SK-N-DZ (cell line): ENCODE measurements at regions not wholly inside any gene's neighbourhood (a gene's known extent, or its start where the extent isn't known, plus 50 kb on each side); places are given as distances from the start of the nearest gene placed in this dataset.

Experiments used
- DNase-seq: peaks from one replicate; pipeline ENCODE4 v3.0.0-alpha.2; 2015; ENCODE audit warnings: low spot score

- DNase-seq, result no peak
These were observed 440.9 kb downstream of the LRIG3 start for GRCh38 chr12:58479401-58479800.

- DNase-seq, result no peak
These were observed 438.5 kb downstream of the LRIG3 start for GRCh38 chr12:58481811-58482210.

GRCh38 chr12:58487255-58487654 is 433.0 kb downstream of the LRIG3 start:
- no peak for DNase-seq

- DNase-seq, result no peak
These were observed 432.6 kb downstream of the LRIG3 start for GRCh38 chr12:58487678-58488161.

GRCh38 chr12:58489394-58489793 is 430.9 kb downstream of the LRIG3 start:
- no peak for DNase-seq

GRCh38 chr12:58491306-58491705 is 429.0 kb downstream of the LRIG3 start:
- no peak for DNase-seq

GRCh38 chr12:58496411-58497190 is 423.7 kb downstream of the LRIG3 start:
- DNase-seq, result no peak

GRCh38 chr12:58500399-58500798 is 419.9 kb downstream of the LRIG3 start:
- DNase-seq, result no peak

GRCh38 chr12:58502226-58502625 is 418.1 kb downstream of the LRIG3 start:
- DNase-seq, result no peak

GRCh38 chr12:58502841-58503240 is 417.5 kb downstream of the LRIG3 start:
- no peak for DNase-seq

GRCh38 chr12:58503731-58504130 is 416.6 kb downstream of the LRIG3 start:
- no peak for DNase-seq

GRCh38 chr12:58504143-58504938 is 416.0 kb downstream of the LRIG3 start:
- no peak for DNase-seq

- DNase-seq, result no peak
These were observed 411.0 kb downstream of the LRIG3 start for GRCh38 chr12:58509116-58509885.

GRCh38 chr12:58513301-58513834 is 406.9 kb downstream of the LRIG3 start:
- DNase-seq, result no peak

- no peak for DNase-seq
These were observed 406.5 kb downstream of the LRIG3 start for GRCh38 chr12:58513852-58514251.

GRCh38 chr12:58519839-58520238 is 400.5 kb downstream of the LRIG3 start:
- no peak for DNase-seq

- no peak for DNase-seq
These were observed 399.2 kb downstream of the LRIG3 start for GRCh38 chr12:58521152-58521551.

GRCh38 chr12:58521796-58522195 is 398.5 kb downstream of the LRIG3 start:
- DNase-seq, result no peak

- DNase-seq, result no peak
These were observed 396.9 kb downstream of the LRIG3 start for GRCh38 chr12:58523360-58523759.

- no peak for DNase-seq
These were observed 392.0 kb downstream of the LRIG3 start for GRCh38 chr12:58528271-58528670.

- DNase-seq, result no peak
These were observed 391.1 kb downstream of the LRIG3 start for GRCh38 chr12:58529114-58529665.
